H1 (cell line): ENCODE measurements at regions not wholly inside any gene's neighbourhood (a gene's known extent, or its start where the extent isn't known, plus 50 kb on each side); places are given as distances from the start of the nearest gene placed in this dataset.

Experiments
- CTCF ChIA-PET: fragments of 300-600 bp; sonication (Branson Sonifier 250); formaldehyde crosslinking; loops from one replicate; lab custom pipeline; 2021; ENCODE audit not compliant: partially characterized antibody; lab: Charles Lee
- POLR2A ChIA-PET: fragments of 300-600 bp; sonication (Branson Sonifier 250); formaldehyde crosslinking; loops from one replicate; lab custom pipeline; 2021; ENCODE audit warnings: inconsistent platforms; ENCODE audit not compliant: partially characterized antibody; lab: Charles Lee
- DNase-seq, 2 experiments: peaks; one replicate each; pipeline versions ENCODE4 v3.0.0 to v3.0.0-alpha.2; 2010 to 2022; ENCODE audit warnings: low spot score in 2 of 2, low read depth in 1 of 2, mixed read lengths in 1 of 2
- FAIRE-seq: peaks from 2 replicates; lab custom pipeline; 2011; peaks lifted over from hg19 to GRCh38; lab: Jason Lieb, UNC
- H2AFZ ChIP-seq: 2 replicates; pipeline ENCODE4 v1.8.1; 2012; ENCODE audit warnings: low read length, inconsistent platforms
- H2AK5ac ChIP-seq: 2 replicates; pipeline ENCODE4 v1.6.1; 2013; ENCODE audit warnings: low read depth, low read length
- H2BK120ac ChIP-seq: replicated peaks from 2 replicates; pipeline ENCODE3; 2013; ENCODE audit warnings: low read depth, low read length, inconsistent platforms
- H2BK12ac ChIP-seq: 2 replicates; pipeline ENCODE4 v1.6.1; 2013; ENCODE audit warnings: low read depth, low read length
- H2BK15ac ChIP-seq: 2 replicates; pipeline ENCODE4 v1.6.1; 2013; ENCODE audit warnings: low read length
- H2BK20ac ChIP-seq: 2 replicates; pipeline ENCODE4 v1.6.1; 2013; ENCODE audit warnings: low read length
- H2BK5ac ChIP-seq: 2 replicates; pipeline ENCODE4 v1.6.1; 2013; ENCODE audit warnings: low read depth, low read length
- H3K14ac ChIP-seq: 2 replicates; pipeline ENCODE4 v1.6.1; 2013; ENCODE audit warnings: inconsistent platforms; ENCODE audit not compliant: insufficient read length
- H3K18ac ChIP-seq: 2 replicates; pipeline ENCODE4 v1.6.1; 2013; ENCODE audit warnings: low read length; ENCODE audit errors: extremely low read depth
- H3K23ac ChIP-seq: 2 replicates; pipeline ENCODE4 v1.6.1; 2013; ENCODE audit warnings: inconsistent platforms; ENCODE audit not compliant: insufficient read length
- H3K23me2 ChIP-seq: 2 replicates; pipeline ENCODE4 v1.6.1; 2013; ENCODE audit warnings: low read depth, low read length
- H3K27ac ChIP-seq: 2 replicates; pipeline ENCODE4 v1.6.1; 2011; ENCODE audit warnings: low read depth, low read length, inconsistent platforms
- H3K27me3 ChIP-seq, 4 experiments: replicated peaks in 1 of 4; 1 replicate in 1 of 4; 2 replicates in 3 of 4; pipeline versions ENCODE4 v1.6.1 to v1.8.1; 2011 to 2013; ENCODE audit warnings: low read length in 3 of 4, mild to moderate bottlenecking in 3 of 4, inconsistent platforms in 2 of 4, mixed read lengths in 2 of 4, moderate library complexity in 1 of 4; ENCODE audit not compliant: control insufficient read depth in 3 of 4, insufficient read depth in 3 of 4; ENCODE audit errors: extremely low read depth in 1 of 4
- H3K36me3 ChIP-seq, 4 experiments: 2 replicates each; pipeline versions ENCODE4 v1.6.1 to v1.8.1; 2011 to 2013; ENCODE audit warnings: mild to moderate bottlenecking in 4 of 4, low read length in 3 of 4, moderate library complexity in 2 of 4, control low read depth in 1 of 4, inconsistent platforms in 1 of 4; ENCODE audit not compliant: insufficient read depth in 4 of 4, control insufficient read depth in 2 of 4
- H3K4ac ChIP-seq: replicated peaks from 2 replicates; pipeline ENCODE3; 2013; ENCODE audit warnings: low read length, low read depth, mixed read lengths, inconsistent platforms; ENCODE audit not compliant: insufficient read length
- H3K4me1 ChIP-seq, 4 experiments: replicated peaks in 1 of 4; 1 replicate in 1 of 4; 2 replicates in 3 of 4; pipeline versions ENCODE4 v1.6.1 to v1.8.1; 2011 to 2013; ENCODE audit warnings: low read length in 3 of 4, inconsistent platforms in 2 of 4, mixed read lengths in 1 of 4; ENCODE audit not compliant: insufficient read depth in 4 of 4, control insufficient read depth in 3 of 4
- H3K4me2 ChIP-seq, 2 experiments: 2 replicates each; pipeline versions ENCODE4 v1.6.1 to v1.8.1; 2011 to 2013; ENCODE audit warnings: low read depth in 2 of 2, low read length in 2 of 2, control low read depth in 1 of 2, inconsistent platforms in 1 of 2, mild to moderate bottlenecking in 1 of 2; ENCODE audit not compliant: insufficient read depth in 1 of 2
- H3K4me3 ChIP-seq, 4 experiments: fragments of 200-600, 300-600 bp in 1 of 4; sonication (generic), shearing (Covaris generic), sonication (Bioruptor Twin) in 1 of 4; 2 replicates each; pipeline versions ENCODE4 v1.5.1 to v1.8.1; 2011 to 2016; ENCODE audit warnings: low read length in 4 of 4, low read depth in 3 of 4, control low read depth in 2 of 4, inconsistent platforms in 2 of 4, mild to moderate bottlenecking in 2 of 4, mixed read lengths in 1 of 4, moderate library complexity in 1 of 4; ENCODE audit not compliant: insufficient read depth in 2 of 4; ENCODE audit errors: extremely low read depth in 1 of 4
- H3K56ac ChIP-seq: replicated peaks from 2 replicates; pipeline ENCODE3; 2013; ENCODE audit warnings: low read depth, mild to moderate bottlenecking, mixed read lengths, low read length, inconsistent platforms; ENCODE audit not compliant: insufficient read length
- H3K79me1 ChIP-seq: 2 replicates; pipeline ENCODE4 v1.6.1; 2013; ENCODE audit warnings: low read depth, low read length, control low read depth
- H3K79me2 ChIP-seq, 2 experiments: 2 replicates each; pipeline versions ENCODE4 v1.6.1 to v1.8.1; 2012 to 2013; ENCODE audit warnings: low read length in 2 of 2, mild to moderate bottlenecking in 2 of 2, inconsistent platforms in 1 of 2; ENCODE audit not compliant: insufficient read depth in 2 of 2, control insufficient read depth in 1 of 2
- H3K9ac ChIP-seq, 4 experiments: replicated peaks in 1 of 4; 1 replicate in 1 of 4; 2 replicates in 3 of 4; pipeline versions ENCODE4 v1.6.1 to v1.8.1; 2011 to 2013; ENCODE audit warnings: low read depth in 3 of 4, low read length in 3 of 4, control low read depth in 2 of 4, mild to moderate bottlenecking in 2 of 4, moderate library complexity in 2 of 4, inconsistent platforms in 1 of 4; ENCODE audit errors: extremely low read depth in 1 of 4
- H3K9me3 ChIP-seq, 2 experiments: 2 replicates each; pipeline versions ENCODE4 v1.6.1 to v1.8.1; 2012 to 2013; ENCODE audit warnings: mild to moderate bottlenecking in 2 of 2, moderate library complexity in 2 of 2, control low read depth in 1 of 2, inconsistent platforms in 1 of 2, low read depth in 1 of 2, low read length in 1 of 2, mixed read lengths in 1 of 2; ENCODE audit not compliant: insufficient read depth in 2 of 2
- H4K20me1 ChIP-seq, 2 experiments: replicated peaks in 1 of 2; 2 replicates each; pipeline versions ENCODE3 to v1.8.1; 2011 to 2013; ENCODE audit warnings: inconsistent platforms in 2 of 2, low read length in 2 of 2, mild to moderate bottlenecking in 1 of 2; ENCODE audit not compliant: insufficient read depth in 2 of 2, control insufficient read depth in 1 of 2
- H4K5ac ChIP-seq: 2 replicates; pipeline ENCODE4 v1.6.1; 2013; ENCODE audit warnings: low read length, low read depth, mixed read lengths, inconsistent platforms; ENCODE audit not compliant: insufficient read length
- H4K8ac ChIP-seq: 2 replicates; pipeline ENCODE4 v1.8.0; 2013; ENCODE audit warnings: mild to moderate bottlenecking, moderate library complexity, low read length, inconsistent platforms; ENCODE audit not compliant: insufficient read depth; ENCODE audit errors: extremely low read depth
- H4K91ac ChIP-seq: replicated peaks from 2 replicates; pipeline ENCODE3; 2013; ENCODE audit warnings: low read length, mixed read lengths, inconsistent platforms; ENCODE audit not compliant: insufficient read length
- CBX5 ChIP-seq: fragments of 300-800, 300-1000 bp; sonication (generic); IDR thresholded peaks from 2 replicates; pipeline ENCODE4 v1.7.1; 2016; ENCODE audit warnings: antibody characterized with exemption, low read length, low read depth
- CHD2 ChIP-seq: IDR thresholded peaks from 2 replicates; pipeline ENCODE4 v1.6.1; 2012; ENCODE audit warnings: low read length, improper control_type of control experiment
- EP300 ChIP-seq, 2 experiments: IDR thresholded peaks; 1 replicate in 1 of 2; 2 replicates in 1 of 2; pipeline ENCODE4 v1.6.1; 2011 to 2012; ENCODE audit warnings: low read depth in 2 of 2, low read length in 2 of 2, mild to moderate bottlenecking in 2 of 2, borderline replicate concordance in 1 of 2, inconsistent platforms in 1 of 2, moderate library complexity in 1 of 2
- GABPA ChIP-seq: IDR thresholded peaks from 2 replicates; pipeline ENCODE4 v1.6.1; 2011; ENCODE audit warnings: mild to moderate bottlenecking, low read length, moderate library complexity, borderline replicate concordance; ENCODE audit not compliant: insufficient read depth
- GTF2F1 ChIP-seq: IDR thresholded peaks from 2 replicates; pipeline ENCODE4 v1.6.1; 2012; ENCODE audit warnings: low read depth, low read length, improper control_type of control experiment, borderline replicate concordance
- HDAC6 ChIP-seq: IDR thresholded peaks from one replicate; pipeline ENCODE4 v1.7.1; 2012; ENCODE audit warnings: low read depth, mild to moderate bottlenecking, inconsistent platforms, low read length, moderate library complexity
- POLR2AphosphoS5 ChIP-seq: IDR thresholded peaks from 2 replicates; pipeline ENCODE4 v1.6.1; 2011; ENCODE audit warnings: low read depth, low read length
- RAD21 ChIP-seq, 2 experiments: IDR thresholded peaks in 1 of 2; conservative IDR thresholded peaks in 1 of 2; 2 replicates each; pipeline ENCODE4 v1.6.1; 2011; ENCODE audit warnings: low read depth in 2 of 2, low read length in 2 of 2, improper control_type of control experiment in 1 of 2, inconsistent platforms in 1 of 2, mild to moderate bottlenecking in 1 of 2, moderate library complexity in 1 of 2
- RFX5 ChIP-seq: IDR thresholded peaks from 2 replicates; pipeline ENCODE4 v1.6.1; 2011; ENCODE audit warnings: low read depth, low read length, improper control_type of control experiment, borderline replicate concordance
- SIN3A ChIP-seq, 2 experiments: IDR thresholded peaks in 1 of 2; conservative IDR thresholded peaks in 1 of 2; 2 replicates each; pipeline ENCODE4 v1.6.1; 2011 to 2012; ENCODE audit warnings: low read length in 2 of 2, improper control_type of control experiment in 1 of 2, low read depth in 1 of 2, mild to moderate bottlenecking in 1 of 2
- SIX5 ChIP-seq: IDR thresholded peaks from 2 replicates; pipeline ENCODE4 v1.6.1; 2011; ENCODE audit warnings: mild to moderate bottlenecking, low read depth, low read length
- SUZ12 ChIP-seq: fragments of 200-600 bp; sonication (generic); IDR thresholded peaks from 2 replicates; pipeline ENCODE4 v1.6.1; 2012; ENCODE audit warnings: mild to moderate bottlenecking, inconsistent platforms, low read length, moderate library complexity, mixed read lengths
- WGBS, 2 experiments: shearing (Covaris generic) in 1 of 2; methylation state at CpG; one replicate each; pipeline versions ENCODE4 v1.1.6 to v1.1.7; 2013 to 2015; ENCODE audit warnings: low lambda C conversion rate in 2 of 2, mixed read lengths in 2 of 2, inconsistent platforms in 1 of 2, low coverage in 1 of 2, missing lambda C conversion rate in 1 of 2; ENCODE audit not compliant: insufficient replicate concordance in 2 of 2, insufficient coverage in 1 of 2, insufficient read length in 1 of 2; ENCODE audit errors: extremely low coverage in 1 of 2, missing lambda C conversion rate in 1 of 2; 5-methylcytosine and 5-hydroxymethylcytosine counted together
- TF ChIP-seq, protein P1 (sequence below): IDR thresholded peaks from 2 replicates; pipeline ENCODE4 v1.6.1; 2011; ENCODE audit warnings: low read depth, mild to moderate bottlenecking, low read length; ENCODE audit not compliant: insufficient read depth

DNA sequence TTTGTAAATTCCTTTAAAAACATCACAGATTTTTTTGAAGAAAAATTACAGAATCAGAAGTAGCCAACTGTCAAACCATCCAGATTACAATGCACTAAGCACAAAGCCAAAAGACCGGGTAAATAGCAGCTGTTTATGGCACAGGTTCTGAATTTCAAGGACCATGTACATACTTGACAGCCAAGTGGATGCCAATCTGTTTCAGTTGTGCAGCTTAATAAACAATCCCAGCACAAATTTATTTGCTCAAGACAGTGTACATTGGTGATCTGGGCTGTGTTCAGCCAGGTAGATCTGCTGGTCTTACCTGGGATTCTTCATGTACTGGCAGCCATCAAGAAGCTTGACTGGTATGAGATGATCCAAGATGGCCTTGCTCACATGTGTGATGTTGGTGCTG lies 229.8 kb upstream of the FLRT2 start:
- Histone ChIP-seq H3K18ac (no peak overlapping the region), H3K4me3 (no peak overlapping the region), H3K4me2 (no peak overlapping the region), H3K23ac (no peak overlapping the region), H3K9ac (no peak overlapping the region), H4K8ac (no peak overlapping the region), H2BK5ac (no peak overlapping the region), H3K79me1 (no peaks in the 10 kb centered on the region), H3K23me2 (no peaks in the 10 kb centered on the region; the same call in 1 of the 2 replicates), H3K36me3 (no peaks in the 10 kb centered on the region), H3K4me1 (no peaks in the 10 kb centered on the region), H3K9me3 (no peaks in the 10 kb centered on the region), H3K79me2 (no peaks in the 10 kb centered on the region), H3K14ac (no peak overlapping the region), H2BK12ac (no peak overlapping the region), H3K4ac (no peak overlapping the region), H2BK120ac (no peak overlapping the region), H2BK20ac (no peak overlapping the region), H4K5ac (no peak overlapping the region), H2AFZ (no peak overlapping the region), H3K27ac (no peak overlapping the region), H4K91ac (no peak overlapping the region), H4K20me1 (no peaks in the 10 kb centered on the region), H3K27me3 (peaks cover 0 to 1% (median 0%) of the 10 kb centered on the region in 4 experiments; a peak in 1 of 7 replicates), H2AK5ac (no peak overlapping the region), H2BK15ac (no peak overlapping the region), H3K56ac (no peak overlapping the region)
- DNase-seq (no peak), FAIRE-seq (no peak)
- CTCF ChIA-PET = no interaction called here
- POLR2A ChIA-PET = no interaction called here
- 85% methylated on average over 1 of the region's 1 CpG; no CpG with 5 or more reads in 1 of the 2 experiments for WGBS, 2 experiments
- TF ChIP-seq POLR2AphosphoS5 = no peak
- no peak for TF ChIP-seq SUZ12
- TF ChIP-seq SIN3A (conservative IDR thresholded peaks at IDR 0.05 in 1 of 2, IDR thresholded peaks at IDR 0.05 in 1 of 2; ENCODE audit: low read depth in 1 of 2, low read length in 2 of 2) = no peak
- TF ChIP-seq HDAC6 = no peak
- TF ChIP-seq SIX5 = no peak
- TF ChIP-seq RFX5 = no peak
- no peak for TF ChIP-seq CHD2
- TF ChIP-seq CBX5 = no peak
- TF ChIP-seq RAD21 (IDR thresholded peaks at IDR 0.05 in 1 of 2, conservative IDR thresholded peaks at IDR 0.05 in 1 of 2; ENCODE audit: low read depth in 2 of 2, low read length in 2 of 2) = no peak
- TF ChIP-seq GTF2F1 = no peak
- TF ChIP-seq EP300 (IDR thresholded peaks at IDR 0.05; ENCODE audit: borderline replicate concordance in 1 of 2, low read depth in 2 of 2, low read length in 2 of 2) = no peak
- TF ChIP-seq, protein P1, sequence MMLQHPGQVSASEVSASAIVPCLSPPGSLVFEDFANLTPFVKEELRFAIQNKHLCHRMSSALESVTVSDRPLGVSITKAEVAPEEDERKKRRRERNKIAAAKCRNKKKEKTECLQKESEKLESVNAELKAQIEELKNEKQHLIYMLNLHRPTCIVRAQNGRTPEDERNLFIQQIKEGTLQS = no peak
- no peak for TF ChIP-seq GABPA
